PC-3 (cell line): ENCODE measurements at regions not wholly inside any gene's neighbourhood (a gene's known extent, or its start where the extent isn't known, plus 50 kb on each side); places are given as distances from the start of the nearest gene placed in this dataset.

Experiments used
- CTCF ChIP-seq: fragments of 300-600 bp; sonication (generic); conservative IDR thresholded peaks from 2 replicates; pipeline ENCODE4 v1.5.1; 2017; ENCODE audit warnings: antibody characterized with exemption, low read depth, mild to moderate bottlenecking, low read length
- EZH2phosphoT487 ChIP-seq: fragments of 300-600 bp; sonication (generic); IDR thresholded peaks from 2 replicates; pipeline ENCODE4 v1.6.1; 2018; ENCODE audit warnings: mild to moderate bottlenecking, antibody characterized with exemption, low read length, borderline replicate concordance

GRCh38 chr4:126894963-126895362 lies 737.8 kb upstream of the INTU start:
- TF ChIP-seq CTCF (no peak), EZH2phosphoT487 (no peak)
